AG04450 (cell line): ENCODE measurements at regions not wholly inside any gene's neighbourhood (a gene's known extent, or its start where the extent isn't known, plus 50 kb on each side); places are given as distances from the start of the nearest gene placed in this dataset.

Experiments
- CTCF ChIA-PET: fragments of 300-600, 350-600 bp; formaldehyde crosslinking; extraction: SDS; loops from one replicate; lab custom pipeline; 2022; ENCODE audit warnings: antibody characterized with exemption, inconsistent platforms; lab: Charles Lee
- POLR2A ChIA-PET: fragments of 350-600 bp; formaldehyde crosslinking; extraction: SDS; loops from one replicate; lab custom pipeline; 2021; ENCODE audit warnings: antibody characterized with exemption, inconsistent platforms; lab: Yijun Ruan, JAX
- DNase-seq: peaks from one replicate; pipeline ENCODE4 v3.0.0-alpha.2; 2011; ENCODE audit warnings: low read depth, low spot score
- H3K27ac ChIP-seq: one replicate; pipeline ENCODE4 v1.5.1; 2012; ENCODE audit warnings: low read depth, low read length, control low read depth
- H3K27me3 ChIP-seq: one replicate; pipeline ENCODE4 v1.6.0; 2012; ENCODE audit warnings: low read length; ENCODE audit not compliant: control insufficient read depth, insufficient read depth
- H3K4me3 ChIP-seq: 2 replicates; pipeline ENCODE4 v1.5.1; 2011; ENCODE audit warnings: mild to moderate bottlenecking, low read depth, low read length, control low read depth
- H3K9me3 ChIP-seq: 2 replicates; pipeline ENCODE4 v1.5.1; 2012; ENCODE audit warnings: low read length; ENCODE audit not compliant: control insufficient read depth, insufficient read depth
- TF ChIP-seq, protein P1 (sequence below): IDR thresholded peaks from 2 replicates; pipeline ENCODE4 v1.5.1; 2011; ENCODE audit warnings: low read depth, low read length, control low read depth, inconsistent platforms

DNA sequence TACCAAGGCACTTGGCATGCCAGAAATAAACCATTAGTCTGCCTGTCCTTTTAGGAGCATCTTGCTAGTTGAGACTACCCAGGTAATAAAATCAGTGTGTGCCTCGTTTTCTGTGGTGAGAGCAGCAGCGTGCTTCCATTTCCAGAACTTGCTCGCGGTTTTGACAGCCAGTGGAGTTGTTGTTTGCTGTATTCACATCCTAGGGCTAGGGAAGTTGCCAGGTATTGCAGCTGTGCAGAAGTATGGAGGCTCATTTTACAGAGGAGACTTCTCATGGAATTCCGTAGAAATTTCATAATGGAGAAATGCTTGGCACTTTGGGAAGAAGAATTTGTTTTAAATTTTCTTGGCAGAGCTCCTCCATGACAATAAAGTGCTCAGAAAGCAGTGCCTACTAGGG lies 1355.1 kb upstream of the ZEB2 start:
- TF ChIP-seq, protein P1, sequence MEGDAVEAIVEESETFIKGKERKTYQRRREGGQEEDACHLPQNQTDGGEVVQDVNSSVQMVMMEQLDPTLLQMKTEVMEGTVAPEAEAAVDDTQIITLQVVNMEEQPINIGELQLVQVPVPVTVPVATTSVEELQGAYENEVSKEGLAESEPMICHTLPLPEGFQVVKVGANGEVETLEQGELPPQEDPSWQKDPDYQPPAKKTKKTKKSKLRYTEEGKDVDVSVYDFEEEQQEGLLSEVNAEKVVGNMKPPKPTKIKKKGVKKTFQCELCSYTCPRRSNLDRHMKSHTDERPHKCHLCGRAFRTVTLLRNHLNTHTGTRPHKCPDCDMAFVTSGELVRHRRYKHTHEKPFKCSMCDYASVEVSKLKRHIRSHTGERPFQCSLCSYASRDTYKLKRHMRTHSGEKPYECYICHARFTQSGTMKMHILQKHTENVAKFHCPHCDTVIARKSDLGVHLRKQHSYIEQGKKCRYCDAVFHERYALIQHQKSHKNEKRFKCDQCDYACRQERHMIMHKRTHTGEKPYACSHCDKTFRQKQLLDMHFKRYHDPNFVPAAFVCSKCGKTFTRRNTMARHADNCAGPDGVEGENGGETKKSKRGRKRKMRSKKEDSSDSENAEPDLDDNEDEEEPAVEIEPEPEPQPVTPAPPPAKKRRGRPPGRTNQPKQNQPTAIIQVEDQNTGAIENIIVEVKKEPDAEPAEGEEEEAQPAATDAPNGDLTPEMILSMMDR = no peak
- CTCF ChIA-PET = no interaction called here
- no peak for DNase-seq

DNA sequence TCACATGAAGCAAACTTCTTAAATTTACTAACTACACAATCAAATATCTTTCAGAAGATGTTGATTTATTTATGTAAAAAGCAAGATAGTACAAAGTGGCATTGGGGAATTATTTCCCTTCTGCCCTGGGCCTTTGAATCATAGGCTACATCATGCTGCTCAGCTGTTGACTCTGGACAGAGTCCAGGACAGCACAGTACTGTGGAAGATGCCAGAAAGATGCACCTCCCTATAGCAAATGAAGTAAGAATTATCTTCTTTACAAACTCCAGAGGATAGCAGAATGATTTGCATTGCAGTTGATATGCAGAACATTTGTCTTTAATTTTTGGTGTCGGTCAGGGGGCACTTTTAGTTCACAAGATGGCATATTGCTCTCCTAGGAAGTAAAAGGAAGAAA lies 1354.5 kb upstream of the ZEB2 start:
- H3K27me3 ChIP-seq = no peaks in the 10 kb centered on the region
- H3K4me3 ChIP-seq = no peak overlapping the region
- no peak overlapping the region for H3K27ac ChIP-seq
- POLR2A ChIA-PET = no interaction called here
- H3K9me3 ChIP-seq = no peaks in the 10 kb centered on the region
- TF ChIP-seq, protein P1 = no peak
- CTCF ChIA-PET = no interaction called here
- peak; percentile 16 for DNase-seq

More for the DNA sequence above, 1355.1 kb upstream of the ZEB2 start:
- Histone ChIP-seq H3K9me3 (no peaks in the 10 kb centered on the region), H3K27me3 (no peaks in the 10 kb centered on the region), H3K4me3 (no peak overlapping the region), H3K27ac (no peak overlapping the region)
- POLR2A ChIA-PET = no interaction called here

DNA sequence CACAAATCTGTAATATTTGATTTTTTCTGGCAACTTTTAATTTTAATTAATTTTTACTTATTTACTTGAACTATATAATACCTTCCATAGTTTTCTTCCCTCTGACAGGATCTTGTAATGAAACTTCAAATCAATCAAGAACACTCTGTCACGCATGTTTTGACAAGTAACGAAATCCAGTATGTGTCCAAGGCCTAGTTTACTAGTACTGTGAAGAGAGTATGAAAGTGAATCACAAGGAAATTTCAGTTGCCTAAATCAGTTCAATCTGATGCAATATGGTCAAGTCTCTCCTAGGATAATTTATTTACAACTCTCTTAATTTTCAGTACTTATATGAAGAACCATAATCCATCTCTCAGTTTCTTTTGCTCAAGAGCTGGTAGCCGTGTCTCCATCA lies 1344.6 kb upstream of the ZEB2 start:
- H3K27me3 ChIP-seq = no peaks in the 10 kb centered on the region
- H3K9me3 ChIP-seq = no peaks in the 10 kb centered on the region
- H3K27ac ChIP-seq = no peak overlapping the region
- no peak for DNase-seq
- ChIA-PET POLR2A (no interaction called here), CTCF (no interaction called here)
- TF ChIP-seq, protein P1 = no peak
- no peak overlapping the region for H3K4me3 ChIP-seq

DNA sequence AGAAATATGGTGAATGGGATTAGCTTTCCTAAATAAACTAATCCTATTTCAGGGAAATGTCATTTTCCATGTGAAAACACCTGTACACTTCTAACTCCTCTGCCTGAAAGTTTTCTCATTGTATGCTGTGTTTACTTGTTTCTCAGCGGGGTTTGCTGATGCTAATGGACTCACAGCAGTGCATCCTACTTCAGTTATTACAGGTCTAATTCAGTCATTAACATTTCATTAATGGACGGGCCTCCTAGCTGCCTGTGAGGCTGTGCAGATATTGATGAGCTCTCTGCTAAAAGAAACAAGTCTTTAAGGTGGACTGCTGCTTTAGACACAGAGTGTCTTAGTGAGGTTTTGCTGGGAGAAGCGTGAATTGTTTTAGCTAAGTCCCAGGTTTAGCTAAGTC lies 1342.0 kb upstream of the ZEB2 start:
- ChIA-PET CTCF (no interaction called here), POLR2A (no interaction called here)
- H3K27ac ChIP-seq = no peak overlapping the region
- H3K9me3 ChIP-seq = no peaks in the 10 kb centered on the region
- no peak overlapping the region for H3K4me3 ChIP-seq
- TF ChIP-seq, protein P1 = no peak
- no peak for DNase-seq
- H3K27me3 ChIP-seq = no peaks in the 10 kb centered on the region

DNA sequence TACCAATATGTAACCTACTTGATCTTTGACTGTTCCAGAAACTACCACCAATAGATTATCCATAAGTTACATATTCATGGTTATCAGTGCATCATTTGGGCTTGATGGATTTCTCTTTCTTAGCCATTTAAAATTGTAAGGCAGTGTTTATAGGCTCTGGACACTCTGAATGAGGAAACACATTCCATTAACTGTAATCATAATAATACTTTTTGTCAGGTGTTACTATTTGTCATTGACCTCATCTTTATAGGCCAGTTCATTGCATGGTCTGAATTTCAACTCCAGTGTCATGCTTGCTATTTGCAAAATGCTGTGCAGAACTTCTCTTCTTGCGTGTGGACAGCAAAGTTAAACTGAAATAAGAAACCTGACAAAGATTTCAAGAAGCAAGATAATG lies 1340.2 kb upstream of the ZEB2 start:
- ChIA-PET POLR2A (no interaction called here), CTCF (no interaction called here)
- no peak overlapping the region for H3K27ac ChIP-seq
- TF ChIP-seq, protein P1 = no peak
- no peak for DNase-seq
- H3K4me3 ChIP-seq = no peak overlapping the region
- H3K9me3 ChIP-seq = no peaks in the 10 kb centered on the region
- no peaks in the 10 kb centered on the region for H3K27me3 ChIP-seq
